ENCODE measurements at regions not wholly inside any gene's neighbourhood (a gene's known extent, or its start where the extent isn't known, plus 50 kb on each side); places are given as distances from the start of the nearest gene placed in this dataset.

GRCh38 chr1:25088180-25088701, 144.1 kb downstream of the SYF2 start:
- Histone ChIP-seq H3K9me3 (no peaks in the 10 kb centered on the region), H3K4me3 (no peak overlapping the region), H3K27ac (no peak overlapping the region), H3K27me3 (peaks cover 6% of the 10 kb centered on the region), H3K36me3 (no peaks in the 10 kb centered on the region), H3K4me1 (no peaks in the 10 kb centered on the region)
- ATAC-seq (no peak), DNase-seq (no peak)
- TF ChIP-seq CTCF (IDR thresholded peaks at IDR 0.05): no peak
- intact Hi-C loops (cut with DNase I): no loop called here

- Histone ChIP-seq H3K9me3 (no peaks in the 10 kb centered on the region), H3K27ac (no peak overlapping the region), H3K36me3 (no peaks in the 10 kb centered on the region), H3K4me3 (no peak overlapping the region), H3K27me3 (peaks cover 6% of the 10 kb centered on the region), H3K4me1 (no peaks in the 10 kb centered on the region)
- no peak for DNase-seq
- no peak for TF ChIP-seq CTCF (IDR thresholded peaks at IDR 0.05)
- no peak for ATAC-seq
- intact Hi-C loops (cut with DNase I): no loop called here
Measured at GRCh38 chr1:25086518-25087079, 145.7 kb downstream of the SYF2 start.

GRCh38 chr1:25084407-25084806, 147.9 kb downstream of the SYF2 start:
- DNase-seq (no peak), ATAC-seq (no peak)
- Histone ChIP-seq H3K27me3 (peaks cover 5% of the 10 kb centered on the region), H3K4me3 (no peak overlapping the region), H3K9me3 (no peaks in the 10 kb centered on the region), H3K36me3 (no peaks in the 10 kb centered on the region), H3K27ac (no peak overlapping the region), H3K4me1 (no peaks in the 10 kb centered on the region)
- no peak for TF ChIP-seq CTCF (IDR thresholded peaks at IDR 0.05)
- intact Hi-C loops (cut with DNase I): no loop called here

GRCh38 chr1:25083481-25084345, 148.6 kb downstream of the SYF2 start:
- ATAC-seq: no peak

GRCh38 chr1:25082995-25083394, 149.3 kb downstream of the SYF2 start:
- Histone ChIP-seq H3K36me3 (no peaks in the 10 kb centered on the region), H3K4me1 (no peaks in the 10 kb centered on the region), H3K27me3 (no peaks in the 10 kb centered on the region), H3K4me3 (no peak overlapping the region), H3K27ac (no peak overlapping the region), H3K9me3 (no peaks in the 10 kb centered on the region)
- ATAC-seq (no peak), DNase-seq (no peak)
- intact Hi-C loops (cut with DNase I): no loop called here
- TF ChIP-seq CTCF (IDR thresholded peaks at IDR 0.05): no peak

More at GRCh38 chr1:25083481-25084345, 148.6 kb downstream of the SYF2 start:
- H3K27ac ChIP-seq: no peak overlapping the region
- intact Hi-C loops (cut with DNase I): no loop called here
- H3K4me3 ChIP-seq: no peak overlapping the region
- no peaks in the 10 kb centered on the region for H3K36me3 ChIP-seq
- no peaks in the 10 kb centered on the region for H3K4me1 ChIP-seq
- no peaks in the 10 kb centered on the region for H3K27me3 ChIP-seq
- no peak for TF ChIP-seq CTCF (IDR thresholded peaks at IDR 0.05)
- H3K9me3 ChIP-seq: no peaks in the 10 kb centered on the region
- DNase-seq: no peak

Measured in upper lobe of right lung (tissue), 1 donor.